ENCODE measurements at regions not wholly inside any gene's neighbourhood (a gene's known extent, or its start where the extent isn't known, plus 50 kb on each side); places are given as distances from the start of the nearest gene placed in this dataset.
"Not testable (repeated sequence)": the region's sequence is repeated elsewhere in the genome, so short reads cannot be mapped to it uniquely, and the experiment has no call there.

GRCh38 chr11:134665571-134666270 is 253.7 kb upstream of the B3GAT1 start:
- no peak for DNase-seq (ENCODE audit: low read depth)

- no peak for DNase-seq (ENCODE audit: low read depth)
Measured at GRCh38 chr11:134665188-134665535, 253.1 kb upstream of the B3GAT1 start.

- no peak for DNase-seq (ENCODE audit: low read depth)
Measured at GRCh38 chr11:134664447-134665187, 252.6 kb upstream of the B3GAT1 start.

GRCh38 chr11:134663506-134664313 is 251.7 kb upstream of the B3GAT1 start:
- DNase-seq (ENCODE audit: low read depth) = no peak

GRCh38 chr11:134662629-134663360 is 250.8 kb upstream of the B3GAT1 start:
- DNase-seq (ENCODE audit: low read depth) = no peak

- no peak for DNase-seq (ENCODE audit: low read depth)
Measured at GRCh38 chr11:134661660-134662059, 249.6 kb upstream of the B3GAT1 start.

GRCh38 chr11:134660416-134660815 is 248.4 kb upstream of the B3GAT1 start:
- DNase-seq (ENCODE audit: low read depth) = no peak

- DNase-seq (ENCODE audit: low read depth) = no peak
Measured at GRCh38 chr11:134659882-134660281, 247.8 kb upstream of the B3GAT1 start.

- DNase-seq (ENCODE audit: low read depth) = no peak
Measured at GRCh38 chr11:134658481-134659225, 246.6 kb upstream of the B3GAT1 start.

GRCh38 chr11:134657631-134658030 is 245.6 kb upstream of the B3GAT1 start:
- no peak for DNase-seq (ENCODE audit: low read depth)

GRCh38 chr11:134656861-134657540 is 245.0 kb upstream of the B3GAT1 start:
- no peak for DNase-seq (ENCODE audit: low read depth)

- not testable (repeated sequence) for DNase-seq (ENCODE audit: low read depth)
Measured at GRCh38 chr11:134656086-134656840, 244.2 kb upstream of the B3GAT1 start.

GRCh38 chr11:134655189-134655989 is 243.3 kb upstream of the B3GAT1 start:
- no peak for DNase-seq (ENCODE audit: low read depth)

GRCh38 chr11:134654161-134654915 is 242.3 kb upstream of the B3GAT1 start:
- DNase-seq (ENCODE audit: low read depth) = no peak

GRCh38 chr11:134652586-134653255 is 240.7 kb upstream of the B3GAT1 start:
- no peak for DNase-seq (ENCODE audit: low read depth)

- no peak for DNase-seq (ENCODE audit: low read depth)
Measured at GRCh38 chr11:134647066-134647743, 235.2 kb upstream of the B3GAT1 start.

GRCh38 chr11:134646561-134646960 is 234.5 kb upstream of the B3GAT1 start:
- no peak for DNase-seq (ENCODE audit: low read depth)
